ENCODE measurements at regions not wholly inside any gene's neighbourhood (a gene's known extent, or its start where the extent isn't known, plus 50 kb on each side); places are given as distances from the start of the nearest gene placed in this dataset.

DNA sequence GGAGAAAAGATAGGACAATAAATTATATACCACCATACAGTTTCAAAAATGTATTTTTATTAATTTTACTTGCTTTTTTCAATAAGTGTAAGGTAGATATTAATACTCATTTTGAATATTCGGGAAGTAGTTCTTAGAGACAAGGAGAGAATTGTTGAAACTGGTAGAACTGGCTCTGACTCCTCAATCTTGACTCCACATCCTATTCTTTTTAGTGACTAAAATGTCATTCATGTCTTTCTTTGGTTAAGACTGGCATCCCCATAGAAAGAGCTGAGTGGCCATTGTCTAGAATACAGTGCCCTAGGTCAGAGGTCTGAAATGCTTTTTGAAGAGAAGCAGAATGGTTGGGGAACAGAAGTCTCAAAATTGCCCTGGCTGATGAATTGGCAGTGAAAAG is 177.6 kb upstream of the LRIG3 start:
- TF ChIP-seq CTCF (IDR thresholded peaks at IDR 0.05; ENCODE audit: low read length) (no peak), EZH2 (IDR thresholded peaks at IDR 0.05; ENCODE audit: borderline replicate concordance, low read length) (no peak)

All from OCI-LY1 (cell line).